SU-DHL-6 (cell line): ENCODE measurements at regions not wholly inside any gene's neighbourhood (a gene's known extent, or its start where the extent isn't known, plus 50 kb on each side); places are given as distances from the start of the nearest gene placed in this dataset.

Experiments used
- H2AFZ ChIP-seq: fragments of 200-600 bp; sonication (generic); 2 replicates; pipeline ENCODE4 v1.6.1; 2014; ENCODE audit warnings: low read depth, mild to moderate bottlenecking, moderate library complexity, mixed read lengths, antibody characterized with exemption, low read length; ENCODE audit not compliant: severe bottlenecking
- H3F3A ChIP-seq: fragments of 200-600 bp; shearing (Covaris generic); 2 replicates; pipeline ENCODE4 v1.6.0; 2016; ENCODE audit warnings: antibody characterized with exemption, mild to moderate bottlenecking; ENCODE audit not compliant: insufficient read depth
- H3K27ac ChIP-seq: fragments of 200-600 bp; sonication (generic); 2 replicates; pipeline ENCODE4 v1.5.1; 2016; ENCODE audit warnings: low read depth, mild to moderate bottlenecking, low read length, moderate library complexity, mixed read lengths
- H3K27me3 ChIP-seq: fragments of 200-600 bp; sonication (generic), shearing (Covaris generic); 2 replicates; pipeline ENCODE4 v1.6.0; 2014; ENCODE audit warnings: mild to moderate bottlenecking, low read length
- H3K36me3 ChIP-seq: fragments of 200-600 bp; sonication (generic); 2 replicates; pipeline ENCODE4 v1.6.1; 2014; ENCODE audit warnings: mild to moderate bottlenecking, low read length, mixed read lengths
- H3K4me2 ChIP-seq: fragments of 300-600, 200-600 bp; shearing (Covaris generic), sonication (generic); 2 replicates; pipeline ENCODE4 v1.6.0; 2014; ENCODE audit warnings: low read length, low read depth, mild to moderate bottlenecking; ENCODE audit not compliant: poor library complexity, severe bottlenecking
- H3K4me3 ChIP-seq: fragments of 200-600 bp; sonication (generic); 2 replicates; pipeline ENCODE4 v1.5.1; 2014; ENCODE audit warnings: antibody characterized with exemption, low read length, mild to moderate bottlenecking, mixed read lengths; ENCODE audit not compliant: insufficient read depth, poor library complexity, severe bottlenecking
- H3K79me2 ChIP-seq: fragments of 200-600 bp; sonication (generic); 2 replicates; pipeline ENCODE4 v1.6.1; 2014; ENCODE audit warnings: mild to moderate bottlenecking, low read length, moderate library complexity; ENCODE audit not compliant: insufficient read depth
- H3K9ac ChIP-seq: fragments of 200-600 bp; sonication (generic); 2 replicates; pipeline ENCODE4 v1.7.0; 2014; ENCODE audit warnings: mild to moderate bottlenecking, low read length
- H3K9me2 ChIP-seq: fragments of 200-600 bp; sonication (generic); replicated peaks from 2 replicates; pipeline ENCODE4 v1.6.1; 2014; ENCODE audit warnings: low read length; ENCODE audit not compliant: insufficient read depth
- H3K9me3 ChIP-seq: fragments of 200-600 bp; sonication (generic); 2 replicates; pipeline ENCODE4 v1.6.1; 2014; ENCODE audit warnings: low read length, mixed read lengths; ENCODE audit not compliant: insufficient read depth
- H4K20me1 ChIP-seq: fragments of 200-600 bp; sonication (generic); 2 replicates; pipeline ENCODE4 v1.6.1; 2014; ENCODE audit warnings: low read depth, mild to moderate bottlenecking, antibody characterized with exemption, low read length, moderate library complexity, mixed read lengths
- CTCF ChIP-seq: fragments of 200-600 bp; sonication (generic); IDR thresholded peaks from one replicate; pipeline ENCODE4 v1.5.1; 2017; ENCODE audit warnings: antibody characterized with exemption, mild to moderate bottlenecking, low read length, moderate library complexity; ENCODE audit not compliant: insufficient read depth, poor library complexity, severe bottlenecking
- EZH2phosphoT487 ChIP-seq: fragments of 200-600 bp; sonication (generic), shearing (Covaris generic); conservative IDR thresholded peaks from 2 replicates; pipeline ENCODE4 v1.6.1; 2018; ENCODE audit warnings: mild to moderate bottlenecking, antibody characterized with exemption, low read length, moderate library complexity, mixed read lengths

GRCh38 chr4:181956512-181956911, 286.7 kb upstream of the TENM3 start:
- H3K9me3 ChIP-seq, result no peaks in the 10 kb centered on the region
- H3K9me2 ChIP-seq, result no peaks in the 10 kb centered on the region
- no peaks in the 10 kb centered on the region for H3K36me3 ChIP-seq
- H3K79me2 ChIP-seq, result no peaks in the 10 kb centered on the region
- H3K27me3 ChIP-seq, result no peaks in the 10 kb centered on the region
- H3K9ac ChIP-seq, result no peak overlapping the region
- H3K4me3 ChIP-seq, result no peak overlapping the region
- no peaks in the 10 kb centered on the region for H3F3A ChIP-seq
- no peaks in the 10 kb centered on the region for H4K20me1 ChIP-seq
- no peak overlapping the region for H2AFZ ChIP-seq
- no peak overlapping the region for H3K27ac ChIP-seq
- no peak for TF ChIP-seq CTCF
- H3K4me2 ChIP-seq, result no peak overlapping the region

- H3F3A ChIP-seq, result no peaks in the 10 kb centered on the region
- H3K9me2 ChIP-seq, result no peaks in the 10 kb centered on the region
- TF ChIP-seq EZH2phosphoT487 (no peak), CTCF (no peak)
- H3K4me3 ChIP-seq, result no peak overlapping the region
- H3K9me3 ChIP-seq, result no peaks in the 10 kb centered on the region
- no peak overlapping the region for H3K27ac ChIP-seq
- H3K27me3 ChIP-seq, result no peaks in the 10 kb centered on the region
- no peak overlapping the region for H2AFZ ChIP-seq
- H4K20me1 ChIP-seq, result no peaks in the 10 kb centered on the region
- no peaks in the 10 kb centered on the region for H3K79me2 ChIP-seq
- H3K9ac ChIP-seq, result no peak overlapping the region
- no peak overlapping the region for H3K4me2 ChIP-seq
- H3K36me3 ChIP-seq, result no peaks in the 10 kb centered on the region
Measured at GRCh38 chr4:181957088-181957487, 286.1 kb upstream of the TENM3 start.

- Histone ChIP-seq H4K20me1 (no peaks in the 10 kb centered on the region), H3K4me3 (no peak overlapping the region), H3K9me3 (no peaks in the 10 kb centered on the region), H3K9me2 (no peaks in the 10 kb centered on the region), H3F3A (no peaks in the 10 kb centered on the region), H3K4me2 (no peak overlapping the region), H2AFZ (no peak overlapping the region), H3K27ac (no peak overlapping the region), H3K27me3 (no peaks in the 10 kb centered on the region), H3K79me2 (no peaks in the 10 kb centered on the region), H3K9ac (no peak overlapping the region), H3K36me3 (no peaks in the 10 kb centered on the region)
- no peak for TF ChIP-seq EZH2phosphoT487
- TF ChIP-seq CTCF, result no peak
Measured at GRCh38 chr4:181958446-181958845, 284.8 kb upstream of the TENM3 start.

GRCh38 chr4:181959121-181959520, 284.1 kb upstream of the TENM3 start:
- no peaks in the 10 kb centered on the region for H4K20me1 ChIP-seq
- no peak overlapping the region for H3K9ac ChIP-seq
- no peaks in the 10 kb centered on the region for H3K9me3 ChIP-seq
- no peaks in the 10 kb centered on the region for H3K79me2 ChIP-seq
- no peak overlapping the region for H3K4me3 ChIP-seq
- TF ChIP-seq EZH2phosphoT487 (no peak), CTCF (no peak)
- no peak overlapping the region for H3K27ac ChIP-seq
- H3F3A ChIP-seq, result no peaks in the 10 kb centered on the region
- no peaks in the 10 kb centered on the region for H3K27me3 ChIP-seq
- no peaks in the 10 kb centered on the region for H3K9me2 ChIP-seq
- H3K4me2 ChIP-seq, result no peak overlapping the region
- H2AFZ ChIP-seq, result no peak overlapping the region
- H3K36me3 ChIP-seq, result no peaks in the 10 kb centered on the region
